Testis (tissue), 2 donors: ENCODE measurements at regions not wholly inside any gene's neighbourhood (a gene's known extent, or its start where the extent isn't known, plus 50 kb on each side); places are given as distances from the start of the nearest gene placed in this dataset.

Experiments
- CTCF ChIP-seq, 3 experiments: fragments of 450-650 bp in 2 of 3; fragments of 200-600 bp in 1 of 3; sonication (generic) in 1 of 3; IDR thresholded peaks; one replicate each; pipeline ENCODE4 v1.5.1; 2016 to 2019; ENCODE audit warnings: antibody characterized with exemption in 3 of 3, mild to moderate bottlenecking in 2 of 3, moderate library complexity in 1 of 3
- POLR2A ChIP-seq: fragments of 450-650 bp; IDR thresholded peaks from one replicate; pipeline ENCODE4 v1.6.1; 2017; ENCODE audit warnings: antibody characterized with exemption, mild to moderate bottlenecking, moderate library complexity

DNA sequence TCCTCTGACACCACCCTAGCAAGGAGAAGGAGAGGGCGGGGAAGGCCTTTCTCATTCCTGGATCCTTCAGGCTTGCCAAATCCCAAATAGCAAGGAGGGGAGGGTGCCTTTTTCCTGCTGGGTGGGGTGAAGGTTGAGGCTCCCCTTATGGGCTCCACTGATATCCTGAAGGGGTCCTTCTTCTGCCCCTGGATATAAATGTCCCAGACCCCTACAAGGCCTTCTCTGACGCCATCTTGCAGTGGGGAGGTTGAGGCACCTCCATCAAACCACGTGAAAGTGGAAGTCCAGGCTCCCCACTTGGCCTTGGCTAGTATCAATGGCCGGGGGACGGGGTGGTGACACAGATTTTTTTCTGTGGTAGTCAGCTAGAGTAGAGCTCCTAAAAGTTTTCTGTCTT is 371.3 kb downstream of the GLRX3 start:
- TF ChIP-seq CTCF (IDR thresholded peaks at IDR 0.05) (no peak), POLR2A (no peak)
